H9 (cell line): ENCODE measurements at regions not wholly inside any gene's neighbourhood (a gene's known extent, or its start where the extent isn't known, plus 50 kb on each side); places are given as distances from the start of the nearest gene placed in this dataset.

Experiments used
- DNase-seq: peaks from one replicate; pipeline ENCODE4 v3.0.0-alpha.2; 2017
- H2AFZ ChIP-seq: one replicate; pipeline ENCODE4 v1.6.1; 2013; ENCODE audit warnings: mild to moderate bottlenecking, low read length, control low read depth, moderate library complexity
- H2AK5ac ChIP-seq: 2 replicates; pipeline ENCODE4 v1.6.1; 2013; ENCODE audit warnings: low read length, control low read depth, mixed read lengths; ENCODE audit not compliant: insufficient read length
- H2BK120ac ChIP-seq: one replicate; pipeline ENCODE4 v1.6.1; 2013; ENCODE audit warnings: low read depth, mild to moderate bottlenecking, low read length, control low read depth, inconsistent platforms; ENCODE audit not compliant: poor library complexity, severe bottlenecking
- H2BK12ac ChIP-seq: 2 replicates; pipeline ENCODE4 v1.6.1; 2013; ENCODE audit warnings: low read length, control low read depth, mixed read lengths, low read depth; ENCODE audit not compliant: insufficient read length
- H2BK15ac ChIP-seq: 2 replicates; pipeline ENCODE4 v1.6.1; 2013; ENCODE audit warnings: low read depth, low read length, control low read depth
- H2BK20ac ChIP-seq: one replicate; pipeline ENCODE4 v1.6.1; 2013; ENCODE audit warnings: low read depth, mild to moderate bottlenecking, low read length, control low read depth, inconsistent platforms; ENCODE audit not compliant: poor library complexity, severe bottlenecking
- H2BK5ac ChIP-seq: 2 replicates; pipeline ENCODE4 v1.6.1; 2013; ENCODE audit warnings: low read length, control low read depth, mixed read lengths; ENCODE audit not compliant: insufficient read length
- H3K14ac ChIP-seq: 2 replicates; pipeline ENCODE4 v1.6.1; 2013; ENCODE audit warnings: low read length, control low read depth; ENCODE audit not compliant: insufficient read depth
- H3K18ac ChIP-seq: 2 replicates; pipeline ENCODE4 v1.6.1; 2013; ENCODE audit warnings: low read depth, mild to moderate bottlenecking, mixed read lengths, low read length, control low read depth; ENCODE audit not compliant: insufficient read length
- H3K23ac ChIP-seq: 2 replicates; pipeline ENCODE4 v1.6.1; 2013; ENCODE audit warnings: low read length, control low read depth, mixed read lengths, low read depth; ENCODE audit not compliant: insufficient read length
- H3K23me2 ChIP-seq: 2 replicates; pipeline ENCODE4 v1.6.1; 2013; ENCODE audit warnings: low read depth, mild to moderate bottlenecking, mixed read lengths, low read length, control low read depth; ENCODE audit not compliant: insufficient read length, poor library complexity, severe bottlenecking
- H3K27ac ChIP-seq: 2 replicates; pipeline ENCODE4 v1.5.1; 2013; ENCODE audit warnings: low read length, control low read depth, mixed read lengths, low read depth; ENCODE audit not compliant: insufficient read length
- H3K27me3 ChIP-seq: 2 replicates; pipeline ENCODE4 v1.6.1; 2013; ENCODE audit warnings: low read length, control low read depth, inconsistent platforms; ENCODE audit not compliant: insufficient read depth
- H3K4ac ChIP-seq: 2 replicates; pipeline ENCODE4 v1.6.1; 2013; ENCODE audit warnings: low read depth, mild to moderate bottlenecking, control low read depth, inconsistent platforms, low read length, moderate library complexity
- H3K4me1 ChIP-seq: 2 replicates; pipeline ENCODE4 v1.6.1; 2013; ENCODE audit warnings: low read length, control low read depth, inconsistent platforms; ENCODE audit not compliant: insufficient read depth
- H3K4me2 ChIP-seq: 2 replicates; pipeline ENCODE4 v1.6.1; 2013; ENCODE audit warnings: low read length, control low read depth, mixed read lengths; ENCODE audit not compliant: insufficient read length, insufficient read depth
- H3K56ac ChIP-seq: 2 replicates; pipeline ENCODE4 v1.6.1; 2013; ENCODE audit warnings: low read depth, mild to moderate bottlenecking, mixed read lengths, low read length, control low read depth; ENCODE audit not compliant: insufficient read length
- H3K79me1 ChIP-seq: 2 replicates; pipeline ENCODE4 v1.6.1; 2013; ENCODE audit warnings: low read depth, mild to moderate bottlenecking, moderate library complexity, low read length, control low read depth, inconsistent platforms; ENCODE audit not compliant: insufficient read depth, poor library complexity, severe bottlenecking
- H3K79me2 ChIP-seq: 2 replicates; pipeline ENCODE4 v1.6.1; 2013; ENCODE audit warnings: low read length, control low read depth, inconsistent platforms; ENCODE audit not compliant: insufficient read depth
- H3K9ac ChIP-seq: 2 replicates; pipeline ENCODE4 v1.6.1; 2013; ENCODE audit warnings: low read length, control low read depth, mixed read lengths; ENCODE audit not compliant: insufficient read length; ENCODE audit errors: extremely low read depth
- H3K9me3 ChIP-seq: one replicate; pipeline ENCODE4 v1.6.1; 2013; ENCODE audit warnings: low read depth, low read length, inconsistent platforms; ENCODE audit not compliant: control insufficient read depth
- H3T11ph ChIP-seq: one replicate; pipeline ENCODE4 v1.6.1; 2013; ENCODE audit warnings: mild to moderate bottlenecking, low read length, control low read depth, inconsistent platforms
- H4K20me1 ChIP-seq: one replicate; pipeline ENCODE4 v1.6.1; 2013; ENCODE audit not compliant: control insufficient read depth, insufficient read length, insufficient read depth
- H4K5ac ChIP-seq: 2 replicates; pipeline ENCODE4 v1.6.1; 2013; ENCODE audit warnings: low read depth, mild to moderate bottlenecking, mixed read lengths, low read length, control low read depth; ENCODE audit not compliant: insufficient read length
- H4K8ac ChIP-seq: replicated peaks from 2 replicates; pipeline ENCODE4 v1.6.1; 2013; ENCODE audit warnings: low read length, control low read depth, mixed read lengths, low read depth; ENCODE audit not compliant: insufficient read length
- H4K91ac ChIP-seq: 2 replicates; pipeline ENCODE4 v1.6.1; 2013; ENCODE audit warnings: low read depth, mild to moderate bottlenecking, moderate library complexity, mixed read lengths, low read length, control low read depth; ENCODE audit not compliant: insufficient read length
- H3K27ac Mint-ChIP-seq, 3 experiments: 2 replicates in 2 of 3; 3 replicates in 1 of 3; pipeline ENCODE4 v1.8.0; 2020 to 2021; ENCODE audit warnings: mixed read lengths in 3 of 3, mild to moderate bottlenecking in 1 of 3, moderate library complexity in 1 of 3
- H3K27me3 Mint-ChIP-seq: 2 replicates; pipeline ENCODE4 v1.8.0; 2021; ENCODE audit warnings: low read depth, mild to moderate bottlenecking, moderate library complexity, mixed read lengths
- H3K36me3 Mint-ChIP-seq, 3 experiments: 2 replicates in 2 of 3; 3 replicates in 1 of 3; pipeline ENCODE4 v1.8.0; 2020 to 2021; ENCODE audit warnings: low read depth in 3 of 3, mixed read lengths in 3 of 3; ENCODE audit not compliant: insufficient read depth in 1 of 3
- H3K4me1 Mint-ChIP-seq, 2 experiments: 2 replicates each; pipeline ENCODE4 v1.8.0; 2020; ENCODE audit warnings: mixed read lengths in 2 of 2
- H3K4me3 Mint-ChIP-seq, 2 experiments: 2 replicates in 1 of 2; 3 replicates in 1 of 2; pipeline ENCODE4 v1.8.0; 2020 to 2021; ENCODE audit warnings: mild to moderate bottlenecking in 2 of 2, mixed read lengths in 2 of 2, moderate library complexity in 1 of 2
- H3K9me3 Mint-ChIP-seq, 2 experiments: 2 replicates in 1 of 2; 3 replicates in 1 of 2; pipeline ENCODE4 v1.8.0; 2020; ENCODE audit warnings: mild to moderate bottlenecking in 2 of 2, mixed read lengths in 2 of 2, moderate library complexity in 1 of 2
- CTCF ChIP-seq: fragments of 200-600 bp; sonication (generic); conservative IDR thresholded peaks from 3 replicates; pipeline ENCODE4 v1.8.0; 2021; ENCODE audit warnings: antibody characterized with exemption, mild to moderate bottlenecking
- WGBS: extraction: QIAGEN DNeasy Blood & Tissue Kit; methylation state at CpG from one replicate; pipeline ENCODE4 v1.1.7; 2013; ENCODE audit warnings: missing lambda C conversion rate, low lambda C conversion rate, mixed read lengths; ENCODE audit not compliant: insufficient read length; ENCODE audit errors: extremely low coverage; 5-methylcytosine and 5-hydroxymethylcytosine counted together

DNA sequence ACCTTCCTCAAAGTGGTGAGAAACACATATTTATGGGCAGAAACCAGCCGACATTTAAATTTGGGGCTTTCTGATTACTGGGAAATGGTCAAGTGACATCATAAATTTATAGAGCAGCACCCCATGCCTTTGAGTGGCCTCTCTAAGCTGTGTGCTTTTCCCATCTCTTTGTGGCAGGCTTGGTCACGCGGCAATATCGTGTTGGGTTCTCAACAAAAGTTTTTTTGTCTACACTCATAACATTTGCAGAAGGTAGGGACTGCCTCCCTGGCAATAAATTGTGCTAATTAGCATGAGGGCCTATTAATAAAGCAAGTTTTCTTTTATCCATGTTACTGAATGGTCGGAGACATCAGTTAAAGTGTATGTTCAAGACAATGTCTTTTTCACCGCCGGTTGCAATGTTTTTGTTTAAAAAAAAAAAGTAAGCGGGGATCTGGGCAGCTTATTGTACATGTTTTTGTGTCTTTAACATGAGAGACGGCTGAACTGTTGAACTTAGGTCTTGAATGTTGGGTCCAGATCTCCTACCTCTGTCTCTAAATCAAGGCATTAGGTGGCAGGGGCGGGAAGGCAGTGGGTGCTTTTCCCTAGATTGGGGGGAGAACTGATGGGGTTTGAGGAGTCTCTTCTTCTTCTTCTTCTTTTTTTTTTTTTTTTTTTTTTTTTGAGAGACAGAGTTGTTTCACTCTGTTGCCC, 193.3 kb downstream of the PHETA1 start:
- no peak overlapping the region; a peak in 1 of 7 replicates for H3K27ac Mint-ChIP-seq
- Histone ChIP-seq H2BK120ac (no peak overlapping the region), H3K4me1 (no peaks in the 10 kb centered on the region), H2BK20ac (no peak overlapping the region), H3K14ac (no peak overlapping the region), H3K9me3 (no peaks in the 10 kb centered on the region), H3T11ph (no peak overlapping the region), H2BK5ac (no peak overlapping the region), H3K9ac (no peak overlapping the region), H3K27me3 (no peaks in the 10 kb centered on the region), H3K56ac (no peak overlapping the region), H4K20me1 (peaks cover 5% of the 10 kb centered on the region), H3K4ac (no peak overlapping the region), H4K91ac (no peak overlapping the region), H3K27ac (no peak overlapping the region), H4K8ac (no peak overlapping the region), H3K79me1 (no peaks in the 10 kb centered on the region), H3K79me2 (0 out of 2 replicates have a peak, but pooled peaks cover 2% of the 10 kb centered on the region), H3K4me2 (no peak overlapping the region), H2AFZ (no peak overlapping the region), H2AK5ac (no peak overlapping the region), H3K23me2 (no peaks in the 10 kb centered on the region), H2BK15ac (no peak overlapping the region), H3K23ac (no peak overlapping the region), H3K18ac (no peak overlapping the region), H4K5ac (no peak overlapping the region), H2BK12ac (no peak overlapping the region)
- H3K4me3 Mint-ChIP-seq: no peak overlapping the region
- H3K9me3 Mint-ChIP-seq: no peaks in the 10 kb centered on the region
- no CpG with 5 or more reads among the region's 10 CpGs for WGBS
- no peaks in the 10 kb centered on the region for H3K36me3 Mint-ChIP-seq
- no peak for DNase-seq
- TF ChIP-seq CTCF: no peak
- H3K4me1 Mint-ChIP-seq: peaks cover 4 to 7% of the 10 kb centered on the region in 2 experiments; a peak in 3 of 4 replicates
- no peaks in the 10 kb centered on the region; the same call in 1 of the 2 replicates for H3K27me3 Mint-ChIP-seq
